Spleen (tissue), 11 donors: ENCODE measurements at regions not wholly inside any gene's neighbourhood (a gene's known extent, or its start where the extent isn't known, plus 50 kb on each side); places are given as distances from the start of the nearest gene placed in this dataset.

ENCODE experiments used
- DNase-seq: peaks from one replicate; pipeline ENCODE4 v3.0.0-alpha.2; 2020
- H3K27ac ChIP-seq, 8 donors: fragments of 200-600 bp; sonication (generic) in 7 of 8; 1 replicate in 4 of 8; 2 replicates in 4 of 8; pipeline versions ENCODE4 v1.5.0 to v1.8.0; 2016 to 2021; ENCODE audit warnings: inconsistent platforms in 4 of 8, mild to moderate bottlenecking in 4 of 8, moderate library complexity in 1 of 8
- H3K27me3 ChIP-seq, 7 donors: fragments of 200-600 bp; sonication (generic) in 6 of 7; replicated peaks in 1 of 7; 1 replicate in 4 of 7; 2 replicates in 3 of 7; pipeline versions ENCODE4 v1.5.0 to v1.8.0; 2016 to 2021; ENCODE audit warnings: inconsistent platforms in 3 of 7, mild to moderate bottlenecking in 1 of 7
- H3K36me3 ChIP-seq, 6 donors: fragments of 200-600 bp; sonication (generic) in 5 of 6; 1 replicate in 4 of 6; 2 replicates in 2 of 6; pipeline versions ENCODE4 v1.5.0 to v1.8.0; 2016 to 2021; ENCODE audit warnings: inconsistent platforms in 2 of 6
- H3K4me1 ChIP-seq, 6 donors: fragments of 200-600 bp; sonication (generic) in 5 of 6; 1 replicate in 3 of 6; 2 replicates in 3 of 6; pipeline versions ENCODE4 v1.5.0 to v1.8.0; 2016 to 2021; ENCODE audit warnings: inconsistent platforms in 3 of 6
- H3K4me3 ChIP-seq, 8 donors: fragments of 200-600 bp; sonication (generic) in 7 of 8; 1 replicate in 4 of 8; 2 replicates in 4 of 8; pipeline versions ENCODE4 v1.5.0 to v1.8.0; 2016 to 2021; ENCODE audit warnings: inconsistent platforms in 4 of 8, mild to moderate bottlenecking in 4 of 8, moderate library complexity in 2 of 8
- H3K9me3 ChIP-seq, 8 donors: fragments of 200-600 bp; sonication (generic) in 7 of 8; 1 replicate in 4 of 8; 2 replicates in 4 of 8; pipeline versions ENCODE4 v1.5.0 to v1.8.0; 2016 to 2021; ENCODE audit warnings: inconsistent platforms in 4 of 8
- POLR2A ChIP-seq, 3 donors: fragments of 450-650 bp; IDR thresholded peaks; one replicate each; pipeline ENCODE4 v1.5.1; 2017; ENCODE audit warnings: antibody characterized with exemption in 3 of 3, mild to moderate bottlenecking in 1 of 3
- POLR2AphosphoS5 ChIP-seq, 3 donors: sonication (generic); formaldehyde crosslinking; IDR thresholded peaks; one replicate each; pipeline ENCODE4 v1.5.1; 2017; ENCODE audit warnings: antibody characterized with exemption in 3 of 3
- WGBS, 5 donors: extraction: QIAGEN DNeasy Blood & Tissue Kit in 3 of 5; methylation state at CpG; one replicate each; pipeline versions ENCODE4 v1.1.5 to v1.1.7; 2013 to 2018; 5-methylcytosine and 5-hydroxymethylcytosine counted together
- intact Hi-C: fragments of 100-400 bp; cut with DNase I; formaldehyde crosslinking; loops from one replicate; pipeline ENCODE4 v1.15.0; 2023; ENCODE audit warnings: low total_unique reads
- TF ChIP-seq, protein P1 (sequence below), 11 experiments: fragments of 200-600 bp in 7 of 11; fragments of 450-650 bp in 4 of 11; sonication (generic) in 4 of 11; IDR thresholded peaks in 8 of 11; conservative IDR thresholded peaks in 3 of 11; 1 replicate in 7 of 11; 2 replicates in 4 of 11; pipeline versions ENCODE4 v1.4.0 to v1.8.0; 2016 to 2021; ENCODE audit warnings: antibody characterized with exemption in 11 of 11, inconsistent platforms in 4 of 11, mild to moderate bottlenecking in 1 of 11
- donor health status: healthy with polysubstance abuse.
- donor health status: DM: no; HTN: no; CAD: no; lungs with moderate emphysema.
- donor health status: DM: no; HTN: no; CAD: no.
- donor health status: Bipolar disorder and iron deficiency.
- donor health status: healthy.
- donor health status: DM: no; HTN: no; CAD: no.
- donor health status: DM: yes; HTN: yes; CAD: no.

DNA sequence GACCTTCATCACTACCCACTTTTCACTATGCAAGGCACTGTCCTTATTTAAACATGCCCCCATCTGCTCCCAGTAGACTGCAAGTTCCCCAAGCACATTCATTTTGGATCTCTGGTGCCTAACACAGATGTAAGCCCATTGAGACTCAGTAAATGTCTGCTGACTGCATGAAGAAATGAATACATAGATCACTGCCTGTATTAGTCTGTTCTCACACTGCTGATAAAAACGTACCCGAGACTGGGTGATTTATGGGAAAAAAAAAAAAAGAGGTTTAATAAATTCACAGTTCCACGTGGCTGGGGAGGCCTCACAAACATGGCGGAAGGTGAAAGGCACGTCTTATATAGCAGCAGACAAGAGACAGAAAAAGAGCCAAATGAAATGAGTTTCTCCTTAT is 204.9 kb downstream of the ATG4C start:
- Histone ChIP-seq H3K27ac (no peak overlapping the region), H3K4me3 (no peak overlapping the region), H3K27me3 (peaks cover 0 to 27% (median 0%) of the 10 kb centered on the region in 7 donors), H3K4me1 (no peaks in the 10 kb centered on the region), H3K9me3 (no peaks in the 10 kb centered on the region), H3K36me3 (no peaks in the 10 kb centered on the region)
- WGBS, 5 donors, result 74 to 82% (median 75%) methylated on average over 5 of the region's 5 CpGs
- intact Hi-C loops, result no loop called here
- TF ChIP-seq POLR2A (IDR thresholded peaks at IDR 0.05), result no peak
- TF ChIP-seq, protein P1, sequence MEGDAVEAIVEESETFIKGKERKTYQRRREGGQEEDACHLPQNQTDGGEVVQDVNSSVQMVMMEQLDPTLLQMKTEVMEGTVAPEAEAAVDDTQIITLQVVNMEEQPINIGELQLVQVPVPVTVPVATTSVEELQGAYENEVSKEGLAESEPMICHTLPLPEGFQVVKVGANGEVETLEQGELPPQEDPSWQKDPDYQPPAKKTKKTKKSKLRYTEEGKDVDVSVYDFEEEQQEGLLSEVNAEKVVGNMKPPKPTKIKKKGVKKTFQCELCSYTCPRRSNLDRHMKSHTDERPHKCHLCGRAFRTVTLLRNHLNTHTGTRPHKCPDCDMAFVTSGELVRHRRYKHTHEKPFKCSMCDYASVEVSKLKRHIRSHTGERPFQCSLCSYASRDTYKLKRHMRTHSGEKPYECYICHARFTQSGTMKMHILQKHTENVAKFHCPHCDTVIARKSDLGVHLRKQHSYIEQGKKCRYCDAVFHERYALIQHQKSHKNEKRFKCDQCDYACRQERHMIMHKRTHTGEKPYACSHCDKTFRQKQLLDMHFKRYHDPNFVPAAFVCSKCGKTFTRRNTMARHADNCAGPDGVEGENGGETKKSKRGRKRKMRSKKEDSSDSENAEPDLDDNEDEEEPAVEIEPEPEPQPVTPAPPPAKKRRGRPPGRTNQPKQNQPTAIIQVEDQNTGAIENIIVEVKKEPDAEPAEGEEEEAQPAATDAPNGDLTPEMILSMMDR (IDR thresholded peaks at IDR 0.05 in 8 of 11, conservative IDR thresholded peaks at IDR 0.05 in 3 of 11), result no peak
- no peak for TF ChIP-seq POLR2AphosphoS5 (IDR thresholded peaks at IDR 0.05)
- no peak for DNase-seq

DNA sequence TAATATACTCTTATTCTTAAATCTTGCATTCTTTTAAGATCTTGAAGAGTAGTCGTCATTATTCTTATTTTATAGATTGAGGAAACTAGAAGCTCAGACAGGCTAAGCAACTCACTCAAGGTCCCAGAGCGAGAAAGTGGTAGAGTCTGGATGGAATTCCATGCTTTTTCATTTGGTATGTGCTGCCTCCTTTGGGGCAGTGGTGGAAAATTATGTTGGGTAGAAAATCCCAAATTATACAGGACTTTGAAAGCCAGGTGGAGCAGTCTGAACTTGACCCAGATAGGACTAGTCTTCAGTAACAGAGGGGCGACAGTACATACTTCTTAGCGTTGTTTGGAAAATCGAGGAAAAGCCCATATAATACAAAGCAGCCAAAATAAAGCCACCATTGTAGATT is 205.6 kb downstream of the ATG4C start:
- DNase-seq, result no peak
- Histone ChIP-seq H3K9me3 (no peaks in the 10 kb centered on the region), H3K4me1 (no peaks in the 10 kb centered on the region), H3K27me3 (peaks cover 0 to 34% (median 0%) of the 10 kb centered on the region in 7 donors), H3K27ac (no peak overlapping the region), H3K36me3 (no peaks in the 10 kb centered on the region), H3K4me3 (no peak overlapping the region)
- intact Hi-C loops, result no loop called here
- TF ChIP-seq POLR2A (IDR thresholded peaks at IDR 0.05) (no peak), POLR2AphosphoS5 (IDR thresholded peaks at IDR 0.05) (no peak)
- TF ChIP-seq, protein P1 (IDR thresholded peaks at IDR 0.05 in 8 of 11, conservative IDR thresholded peaks at IDR 0.05 in 3 of 11), result peak in 1 of 11 experiments; percentile 14
- 84 to 90% (median 85%) methylated on average over 5 of the region's 5 CpGs for WGBS, 5 donors

GRCh38 chr1:62991152-62991551 is 207.2 kb downstream of the ATG4C start:
- Histone ChIP-seq H3K27ac (no peak overlapping the region), H3K4me1 (no peaks in the 10 kb centered on the region), H3K27me3 (peaks cover 0 to 41% (median 0%) of the 10 kb centered on the region in 7 donors), H3K4me3 (no peak overlapping the region), H3K9me3 (no peaks in the 10 kb centered on the region), H3K36me3 (no peaks in the 10 kb centered on the region)
- WGBS, 5 donors, result 63 to 76% (median 72%) methylated on average over 3 of the region's 3 CpGs
- no peak for DNase-seq
- intact Hi-C loops, result no loop called here
- TF ChIP-seq POLR2AphosphoS5 (IDR thresholded peaks at IDR 0.05), result no peak
- TF ChIP-seq, protein P1 (IDR thresholded peaks at IDR 0.05 in 8 of 11, conservative IDR thresholded peaks at IDR 0.05 in 3 of 11), result no peak
- TF ChIP-seq POLR2A (IDR thresholded peaks at IDR 0.05), result no peak

- no peak for TF ChIP-seq POLR2AphosphoS5 (IDR thresholded peaks at IDR 0.05)
- TF ChIP-seq, protein P1 (IDR thresholded peaks at IDR 0.05 in 8 of 11, conservative IDR thresholded peaks at IDR 0.05 in 3 of 11), result no peak
- no peak for TF ChIP-seq POLR2A (IDR thresholded peaks at IDR 0.05)
- 29 to 34% (median 31%) methylated on average over 5 of the region's 5 CpGs for WGBS, 5 donors
- peaks cover 0 to 40% (median 4%) of the 10 kb centered on the region in 7 donors for H3K27me3 ChIP-seq
- H3K4me3 ChIP-seq, result no peak overlapping the region
- no peaks in the 10 kb centered on the region for H3K4me1 ChIP-seq
- intact Hi-C loops, result no loop called here
- H3K9me3 ChIP-seq, result no peaks in the 10 kb centered on the region
- DNase-seq, result no peak
- no peaks in the 10 kb centered on the region for H3K36me3 ChIP-seq
- H3K27ac ChIP-seq, result no peak overlapping the region
Measured at GRCh38 chr1:62993844-62994243, 209.9 kb downstream of the ATG4C start.
